ENCODE measurements at regions not wholly inside any gene's neighbourhood (a gene's known extent, or its start where the extent isn't known, plus 50 kb on each side); places are given as distances from the start of the nearest gene placed in this dataset.

DNA sequence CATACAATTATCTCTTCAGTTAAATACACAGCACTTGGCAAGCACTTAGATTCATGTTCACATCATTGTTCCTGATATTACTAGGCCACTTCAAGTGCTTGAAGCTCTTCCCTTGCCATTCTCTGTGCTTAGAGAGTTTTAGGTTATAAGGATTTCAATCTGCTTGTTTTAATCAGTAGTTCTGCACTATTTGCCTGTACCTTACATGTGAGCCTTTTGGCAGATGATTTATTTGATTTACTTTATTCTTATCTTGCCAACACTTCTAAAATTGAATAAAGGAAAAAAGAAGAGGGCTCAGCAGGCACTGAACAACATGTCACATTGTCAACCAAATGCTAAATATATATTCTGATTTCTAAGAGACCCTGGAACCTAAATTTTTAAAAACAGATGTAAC, 363.8 kb upstream of the USP15 start:
- H3K4me1 Mint-ChIP-seq (ENCODE audit: low read depth), result no peaks in the 10 kb centered on the region
- POLR2A ChIA-PET, result no interaction called here
- DNase-seq (no peak), ATAC-seq (ENCODE audit: poor library complexity) (no peak)
- intact Hi-C loops (cut with DNase I, micrococcal nuclease), result no loop called here
- TF ChIP-seq, protein P1, sequence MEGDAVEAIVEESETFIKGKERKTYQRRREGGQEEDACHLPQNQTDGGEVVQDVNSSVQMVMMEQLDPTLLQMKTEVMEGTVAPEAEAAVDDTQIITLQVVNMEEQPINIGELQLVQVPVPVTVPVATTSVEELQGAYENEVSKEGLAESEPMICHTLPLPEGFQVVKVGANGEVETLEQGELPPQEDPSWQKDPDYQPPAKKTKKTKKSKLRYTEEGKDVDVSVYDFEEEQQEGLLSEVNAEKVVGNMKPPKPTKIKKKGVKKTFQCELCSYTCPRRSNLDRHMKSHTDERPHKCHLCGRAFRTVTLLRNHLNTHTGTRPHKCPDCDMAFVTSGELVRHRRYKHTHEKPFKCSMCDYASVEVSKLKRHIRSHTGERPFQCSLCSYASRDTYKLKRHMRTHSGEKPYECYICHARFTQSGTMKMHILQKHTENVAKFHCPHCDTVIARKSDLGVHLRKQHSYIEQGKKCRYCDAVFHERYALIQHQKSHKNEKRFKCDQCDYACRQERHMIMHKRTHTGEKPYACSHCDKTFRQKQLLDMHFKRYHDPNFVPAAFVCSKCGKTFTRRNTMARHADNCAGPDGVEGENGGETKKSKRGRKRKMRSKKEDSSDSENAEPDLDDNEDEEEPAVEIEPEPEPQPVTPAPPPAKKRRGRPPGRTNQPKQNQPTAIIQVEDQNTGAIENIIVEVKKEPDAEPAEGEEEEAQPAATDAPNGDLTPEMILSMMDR (IDR thresholded peaks at IDR 0.05), result no peak
- CTCF ChIA-PET, result no interaction called here
- H3K9me3 ChIP-seq (ENCODE audit: control insufficient read depth in 1 of 2, insufficient read depth in 1 of 2, low read length in 2 of 2), result peaks cover 6 to 10% of the 10 kb centered on the region in 2 experiments
- H3K27me3 Mint-ChIP-seq, result no peaks in the 10 kb centered on the region
- no peaks in the 10 kb centered on the region for H3K36me3 Mint-ChIP-seq (ENCODE audit: low read depth)
- no peak overlapping the region for H3K4me3 ChIP-seq (ENCODE audit: low read length)
- H3K36me3 ChIP-seq (ENCODE audit: insufficient read depth, low read length), result no peaks in the 10 kb centered on the region
- no peaks in the 10 kb centered on the region for H3K4me1 ChIP-seq (ENCODE audit: insufficient read depth, low read length)
- H3K27me3 ChIP-seq (ENCODE audit: control insufficient read depth in 1 of 2, insufficient read depth in 2 of 2, low read length in 2 of 2), result no peaks in the 10 kb centered on the region
- H3K27ac Mint-ChIP-seq, result no peak overlapping the region
- no peak overlapping the region for H3K4me3 Mint-ChIP-seq
- H3K9me3 Mint-ChIP-seq, result peaks cover 4% of the 10 kb centered on the region
- H3K27ac ChIP-seq (ENCODE audit: low read depth in 1 of 2, low read length in 2 of 2), result no peak overlapping the region

DNA sequence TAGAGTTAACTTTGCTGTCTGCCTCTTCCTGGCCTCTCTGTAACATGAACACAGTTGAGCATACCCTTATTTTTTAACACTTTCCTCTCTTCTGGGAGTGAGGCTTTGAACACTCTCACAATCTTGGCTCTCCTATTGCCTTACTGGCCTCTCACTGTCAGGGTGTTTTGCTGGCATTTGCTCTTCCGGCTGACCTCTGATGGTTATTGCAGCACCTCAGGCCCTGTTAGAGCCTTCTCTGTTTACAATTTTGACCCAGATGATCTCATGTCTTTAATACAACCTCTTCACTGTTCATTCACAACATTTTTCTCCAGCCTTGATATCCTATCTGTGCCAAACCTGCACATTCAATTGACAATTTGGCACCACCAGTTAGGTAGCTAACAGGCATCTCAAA, 357.8 kb upstream of the USP15 start:
- Mint-ChIP-seq H3K4me3 (no peak overlapping the region), H3K27ac (no peak overlapping the region), H3K4me1 (ENCODE audit: low read depth) (no peaks in the 10 kb centered on the region), H3K27me3 (no peaks in the 10 kb centered on the region), H3K9me3 (peaks cover 5% of the 10 kb centered on the region), H3K36me3 (ENCODE audit: low read depth) (no peaks in the 10 kb centered on the region)
- Histone ChIP-seq H3K27me3 (ENCODE audit: control insufficient read depth in 1 of 2, insufficient read depth in 2 of 2, low read length in 2 of 2) (no peaks in the 10 kb centered on the region), H3K36me3 (ENCODE audit: insufficient read depth, low read length) (no peaks in the 10 kb centered on the region), H3K9me3 (ENCODE audit: control insufficient read depth in 1 of 2, insufficient read depth in 1 of 2, low read length in 2 of 2) (peaks cover 6 to 14% of the 10 kb centered on the region in 2 experiments), H3K4me3 (ENCODE audit: low read length) (no peak overlapping the region), H3K4me1 (ENCODE audit: insufficient read depth, low read length) (no peaks in the 10 kb centered on the region), H3K27ac (ENCODE audit: low read depth in 1 of 2, low read length in 2 of 2) (no peak overlapping the region)
- DNase-seq (no peak), ATAC-seq (ENCODE audit: poor library complexity) (no peak)
- POLR2A ChIA-PET, result no interaction called here
- TF ChIP-seq, protein P1 (IDR thresholded peaks at IDR 0.05), result no peak
- CTCF ChIA-PET, result no interaction called here
- intact Hi-C loops (cut with DNase I, micrococcal nuclease), result no loop called here

DNA sequence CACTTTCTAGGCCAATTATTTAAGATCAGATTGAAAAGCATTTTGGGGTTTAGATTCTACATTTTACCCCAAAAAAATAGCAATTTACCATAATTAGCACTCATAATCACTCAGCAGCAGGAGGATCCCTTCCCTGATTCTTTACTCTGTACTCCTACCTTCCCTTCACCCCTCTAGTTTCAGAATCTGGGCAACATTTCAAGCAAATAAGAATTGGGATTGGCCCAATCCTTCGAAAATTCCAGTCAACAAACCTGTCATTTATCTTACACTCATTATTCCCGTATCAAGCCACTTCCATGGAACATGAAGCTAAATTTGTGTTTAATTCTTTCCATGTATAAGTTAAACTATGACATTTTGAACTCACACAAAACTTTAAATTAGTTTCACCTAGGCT, 349.1 kb upstream of the USP15 start:
- Histone ChIP-seq H3K27me3 (ENCODE audit: control insufficient read depth in 1 of 2, insufficient read depth in 2 of 2, low read length in 2 of 2) (no peaks in the 10 kb centered on the region), H3K9me3 (ENCODE audit: control insufficient read depth in 1 of 2, insufficient read depth in 1 of 2, low read length in 2 of 2) (peaks cover 0 to 7% of the 10 kb centered on the region in 2 experiments), H3K4me3 (ENCODE audit: low read length) (no peak overlapping the region), H3K27ac (ENCODE audit: low read depth in 1 of 2, low read length in 2 of 2) (no peak overlapping the region), H3K4me1 (ENCODE audit: insufficient read depth, low read length) (no peaks in the 10 kb centered on the region), H3K36me3 (ENCODE audit: insufficient read depth, low read length) (no peaks in the 10 kb centered on the region)
- no peak for ATAC-seq (ENCODE audit: poor library complexity)
- no peak overlapping the region for H3K4me3 Mint-ChIP-seq
- ChIA-PET CTCF (no interaction called here), POLR2A (no interaction called here)
- TF ChIP-seq, protein P1 (IDR thresholded peaks at IDR 0.05), result no peak
- no peak overlapping the region for H3K27ac Mint-ChIP-seq
- H3K36me3 Mint-ChIP-seq (ENCODE audit: low read depth), result no peaks in the 10 kb centered on the region
- peaks cover 3% of the 10 kb centered on the region for H3K9me3 Mint-ChIP-seq
- intact Hi-C loops (cut with DNase I, micrococcal nuclease), result no loop called here
- no peaks in the 10 kb centered on the region for H3K27me3 Mint-ChIP-seq
- no peak for DNase-seq
- H3K4me1 Mint-ChIP-seq (ENCODE audit: low read depth), result no peaks in the 10 kb centered on the region
